AG09319 (cell line): ENCODE measurements at regions not wholly inside any gene's neighbourhood (a gene's known extent, or its start where the extent isn't known, plus 50 kb on each side); places are given as distances from the start of the nearest gene placed in this dataset.
A peak's percentile ranks its signal among the peaks of the same experiment; 100 is the strongest.

ENCODE experiments used
- DNase-seq: peaks from one replicate; pipeline ENCODE4 v3.0.0-alpha.2; 2010; ENCODE audit warnings: low read depth; ENCODE audit errors: extremely low read depth
- TF ChIP-seq, protein P1 (sequence below): IDR thresholded peaks from 2 replicates; pipeline ENCODE4 v1.5.1; 2011; ENCODE audit warnings: low read depth, mild to moderate bottlenecking, inconsistent platforms, low read length, moderate library complexity

DNA sequence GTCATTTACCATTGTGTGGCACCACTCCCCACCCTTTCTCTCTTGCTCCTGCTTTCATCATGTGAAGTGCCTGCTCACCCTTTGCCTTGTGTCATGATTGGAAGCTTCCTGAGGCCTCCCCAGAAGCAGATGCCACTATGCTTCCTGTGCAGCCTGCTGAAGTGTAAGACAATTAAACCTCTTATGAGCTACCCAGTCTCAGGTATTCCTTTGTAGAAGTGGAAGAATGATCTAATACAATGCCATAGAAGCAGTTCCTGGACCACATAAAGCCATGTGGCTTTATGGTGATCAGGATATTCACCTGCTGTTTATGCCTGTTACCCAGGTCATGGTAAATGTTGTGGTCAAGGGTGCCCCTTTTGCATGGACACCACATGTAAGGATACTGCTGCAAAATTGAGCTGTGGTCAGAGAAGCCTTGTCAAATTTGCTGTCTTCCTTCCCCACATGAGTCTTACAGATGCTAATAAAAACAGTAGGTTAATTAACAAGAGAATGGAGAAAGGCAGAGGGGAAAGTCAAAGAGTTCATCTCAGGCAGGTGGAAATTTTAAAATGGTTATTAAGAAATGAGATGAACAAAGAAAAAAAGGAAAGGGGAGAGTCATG is 112.8 kb upstream of the IFNG-AS1 start:
- DNase-seq = no peak
- TF ChIP-seq, protein P1, sequence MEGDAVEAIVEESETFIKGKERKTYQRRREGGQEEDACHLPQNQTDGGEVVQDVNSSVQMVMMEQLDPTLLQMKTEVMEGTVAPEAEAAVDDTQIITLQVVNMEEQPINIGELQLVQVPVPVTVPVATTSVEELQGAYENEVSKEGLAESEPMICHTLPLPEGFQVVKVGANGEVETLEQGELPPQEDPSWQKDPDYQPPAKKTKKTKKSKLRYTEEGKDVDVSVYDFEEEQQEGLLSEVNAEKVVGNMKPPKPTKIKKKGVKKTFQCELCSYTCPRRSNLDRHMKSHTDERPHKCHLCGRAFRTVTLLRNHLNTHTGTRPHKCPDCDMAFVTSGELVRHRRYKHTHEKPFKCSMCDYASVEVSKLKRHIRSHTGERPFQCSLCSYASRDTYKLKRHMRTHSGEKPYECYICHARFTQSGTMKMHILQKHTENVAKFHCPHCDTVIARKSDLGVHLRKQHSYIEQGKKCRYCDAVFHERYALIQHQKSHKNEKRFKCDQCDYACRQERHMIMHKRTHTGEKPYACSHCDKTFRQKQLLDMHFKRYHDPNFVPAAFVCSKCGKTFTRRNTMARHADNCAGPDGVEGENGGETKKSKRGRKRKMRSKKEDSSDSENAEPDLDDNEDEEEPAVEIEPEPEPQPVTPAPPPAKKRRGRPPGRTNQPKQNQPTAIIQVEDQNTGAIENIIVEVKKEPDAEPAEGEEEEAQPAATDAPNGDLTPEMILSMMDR = no peak

- no peak for DNase-seq
- TF ChIP-seq, protein P1 = no peak
Observed at GRCh38 chr12:67877727-67878126, 111.5 kb upstream of the IFNG-AS1 start.

DNA sequence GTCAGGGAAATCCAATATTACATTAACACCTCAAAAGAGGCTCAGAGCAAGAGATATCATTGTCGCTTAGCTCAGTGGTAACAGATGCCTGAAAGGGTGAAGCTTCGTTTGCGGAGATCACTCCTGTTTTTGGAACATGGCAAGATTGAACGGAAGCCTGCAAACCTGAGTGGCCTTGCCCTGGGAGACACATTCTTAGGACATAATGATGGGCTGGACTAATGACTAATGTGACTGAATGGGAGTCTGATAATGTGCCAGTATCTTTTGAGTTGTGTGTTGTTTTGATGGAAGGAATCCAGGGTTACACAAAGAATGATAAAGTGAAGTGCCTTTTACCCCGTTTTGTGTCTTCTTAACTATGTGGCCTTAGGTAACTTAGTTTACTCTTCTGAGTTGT is 109.3 kb upstream of the IFNG-AS1 start:
- DNase-seq = no peak
- TF ChIP-seq, protein P1 = no peak

GRCh38 chr12:67881565-67881964 is 107.7 kb upstream of the IFNG-AS1 start:
- TF ChIP-seq, protein P1 = no peak
- no peak for DNase-seq

GRCh38 chr12:67884596-67884995 is 104.7 kb upstream of the IFNG-AS1 start:
- TF ChIP-seq, protein P1 = no peak
- no peak for DNase-seq

DNA sequence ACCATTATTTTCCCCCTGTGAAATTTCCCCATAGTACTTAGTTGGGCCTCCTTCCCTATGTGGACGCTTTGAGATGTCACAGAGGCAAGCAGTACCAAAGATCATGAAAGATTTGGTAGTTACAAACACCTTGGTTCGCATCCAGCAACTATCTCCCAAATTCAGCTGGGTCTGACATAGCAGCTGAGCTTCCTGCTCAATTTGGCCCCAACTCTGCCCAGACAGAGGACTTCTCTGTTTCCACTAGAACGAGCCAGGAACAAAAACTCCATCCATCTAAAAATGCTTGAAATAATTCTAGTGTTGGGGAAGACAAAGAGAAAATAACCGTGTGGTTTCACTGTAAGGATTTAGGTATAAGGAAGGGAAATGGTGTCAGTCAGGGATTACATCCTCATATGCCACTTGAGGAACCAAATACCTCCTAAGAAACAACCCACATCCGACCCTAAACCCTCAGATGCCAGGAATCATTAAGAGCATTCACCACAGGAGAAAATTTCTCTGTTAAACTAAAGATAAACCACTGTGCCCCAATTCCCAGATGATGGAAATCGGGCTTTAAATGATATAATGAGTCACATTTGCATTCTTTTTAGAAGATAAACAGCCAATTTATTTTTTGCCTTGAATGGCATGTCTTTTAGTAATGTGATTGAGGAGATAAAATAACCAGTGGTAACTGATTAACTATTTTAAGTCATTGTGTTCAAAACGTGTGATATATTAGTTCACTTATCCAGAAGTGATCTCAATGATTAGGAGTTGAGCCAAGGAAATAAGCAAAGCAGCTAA is 103.7 kb upstream of the IFNG-AS1 start:
- TF ChIP-seq, protein P1 = no peak
- DNase-seq = peak; percentile 12

DNA sequence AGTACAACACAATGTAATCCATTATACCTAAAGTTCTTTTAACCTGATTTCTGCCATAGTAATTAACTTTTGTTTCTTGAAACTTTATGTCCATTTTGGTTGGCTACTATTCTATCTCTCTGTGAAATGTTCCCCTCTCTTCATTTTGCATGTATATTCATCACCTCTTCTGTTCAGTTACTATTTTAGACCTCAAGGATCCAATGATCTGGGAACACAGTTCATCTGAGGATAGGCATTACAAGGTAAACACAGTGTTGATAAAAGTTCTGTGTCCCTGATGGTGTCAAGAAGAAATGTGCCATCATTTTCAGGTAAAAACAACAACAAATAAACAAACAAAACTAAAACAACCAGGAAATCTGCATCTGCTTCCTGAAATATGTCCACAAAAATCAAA is 102.2 kb upstream of the IFNG-AS1 start:
- TF ChIP-seq, protein P1 = no peak
- DNase-seq = no peak
